ENCODE measurements at regions not wholly inside any gene's neighbourhood (a gene's known extent, or its start where the extent isn't known, plus 50 kb on each side); places are given as distances from the start of the nearest gene placed in this dataset.

DNA sequence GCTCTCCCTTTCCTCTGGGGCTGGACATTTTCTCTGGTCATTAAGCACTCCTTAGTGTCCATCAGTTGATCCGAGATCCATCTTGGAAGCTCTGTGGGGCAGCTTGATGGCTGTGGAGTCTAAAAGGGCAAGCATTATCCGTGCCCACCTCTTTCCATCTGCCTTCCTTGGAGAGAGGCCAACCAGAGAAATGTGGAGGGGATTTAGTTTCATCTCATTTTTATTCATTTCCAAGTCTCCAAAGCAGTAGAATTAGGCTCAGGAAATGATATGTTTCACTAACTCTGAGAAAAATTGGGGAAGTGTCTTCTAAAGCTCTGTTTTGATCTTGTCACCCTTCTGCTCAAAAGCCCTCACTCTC is 95.9 kb upstream of the KLHL25 start:
- Mint-ChIP-seq H3K27me3 (ENCODE audit: low read depth, unreplicated experiment) (peaks cover 23% of the 10 kb centered on the region), H3K9me3 (ENCODE audit: unreplicated experiment) (peaks cover under 1% of the 10 kb centered on the region), H3K4me3 (ENCODE audit: unreplicated experiment) (no peak overlapping the region), H3K27ac (ENCODE audit: unreplicated experiment) (no peak overlapping the region), H3K4me1 (ENCODE audit: low read depth, unreplicated experiment) (no peaks in the 10 kb centered on the region), H3K36me3 (ENCODE audit: low read depth, unreplicated experiment) (no peaks in the 10 kb centered on the region)
- no peak overlapping the region for H3K9ac ChIP-seq (ENCODE audit: low read length)
- H3K4me2 ChIP-seq (ENCODE audit: low read length), result no peak overlapping the region
- no peak overlapping the region for H3K27ac ChIP-seq (ENCODE audit: low read depth, low read length)
- TF ChIP-seq EZH2 (IDR thresholded peaks at IDR 0.05; ENCODE audit: insufficient read depth, low read length), result no peak
- TF ChIP-seq, protein P1, sequence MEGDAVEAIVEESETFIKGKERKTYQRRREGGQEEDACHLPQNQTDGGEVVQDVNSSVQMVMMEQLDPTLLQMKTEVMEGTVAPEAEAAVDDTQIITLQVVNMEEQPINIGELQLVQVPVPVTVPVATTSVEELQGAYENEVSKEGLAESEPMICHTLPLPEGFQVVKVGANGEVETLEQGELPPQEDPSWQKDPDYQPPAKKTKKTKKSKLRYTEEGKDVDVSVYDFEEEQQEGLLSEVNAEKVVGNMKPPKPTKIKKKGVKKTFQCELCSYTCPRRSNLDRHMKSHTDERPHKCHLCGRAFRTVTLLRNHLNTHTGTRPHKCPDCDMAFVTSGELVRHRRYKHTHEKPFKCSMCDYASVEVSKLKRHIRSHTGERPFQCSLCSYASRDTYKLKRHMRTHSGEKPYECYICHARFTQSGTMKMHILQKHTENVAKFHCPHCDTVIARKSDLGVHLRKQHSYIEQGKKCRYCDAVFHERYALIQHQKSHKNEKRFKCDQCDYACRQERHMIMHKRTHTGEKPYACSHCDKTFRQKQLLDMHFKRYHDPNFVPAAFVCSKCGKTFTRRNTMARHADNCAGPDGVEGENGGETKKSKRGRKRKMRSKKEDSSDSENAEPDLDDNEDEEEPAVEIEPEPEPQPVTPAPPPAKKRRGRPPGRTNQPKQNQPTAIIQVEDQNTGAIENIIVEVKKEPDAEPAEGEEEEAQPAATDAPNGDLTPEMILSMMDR (IDR thresholded peaks at IDR 0.05; ENCODE audit: insufficient read depth, low read depth, low read length), result no peak
- no peaks in the 10 kb centered on the region for H4K20me1 ChIP-seq (ENCODE audit: insufficient read depth, low read length)
- H3K4me1 ChIP-seq (ENCODE audit: insufficient read depth, low read length), result no peaks in the 10 kb centered on the region
- peaks cover 4% of the 10 kb centered on the region for H3K27me3 ChIP-seq (ENCODE audit: insufficient read depth, low read length)
- H3K36me3 ChIP-seq (ENCODE audit: insufficient read depth, low read length), result no peaks in the 10 kb centered on the region
- H3K9me3 ChIP-seq (ENCODE audit: insufficient read depth, low read depth, low read length), result no peaks in the 10 kb centered on the region
- no peak overlapping the region for H2AFZ ChIP-seq (ENCODE audit: low read depth, low read length)
- FAIRE-seq (no peak), DNase-seq (ENCODE audit: low read depth) (no peak)
- H3K79me2 ChIP-seq (ENCODE audit: insufficient read depth, low read length), result no peaks in the 10 kb centered on the region
- H3K4me3 ChIP-seq (ENCODE audit: insufficient read depth, low read depth, low read length), result no peak overlapping the region

- Histone ChIP-seq H3K9ac (ENCODE audit: low read length) (no peak overlapping the region), H3K4me1 (ENCODE audit: insufficient read depth, low read length) (no peaks in the 10 kb centered on the region), H3K27me3 (ENCODE audit: insufficient read depth, low read length) (peaks cover 4% of the 10 kb centered on the region), H4K20me1 (ENCODE audit: insufficient read depth, low read length) (no peaks in the 10 kb centered on the region), H3K9me3 (ENCODE audit: insufficient read depth, low read depth, low read length) (no peaks in the 10 kb centered on the region), H2AFZ (ENCODE audit: low read depth, low read length) (no peak overlapping the region), H3K4me3 (ENCODE audit: insufficient read depth, low read depth, low read length) (no peak overlapping the region), H3K27ac (ENCODE audit: low read depth, low read length) (no peak overlapping the region), H3K79me2 (ENCODE audit: insufficient read depth, low read length) (no peaks in the 10 kb centered on the region), H3K4me2 (ENCODE audit: low read length) (no peak overlapping the region), H3K36me3 (ENCODE audit: insufficient read depth, low read length) (no peaks in the 10 kb centered on the region)
- no peak for FAIRE-seq
- Mint-ChIP-seq H3K4me1 (ENCODE audit: low read depth, unreplicated experiment) (no peaks in the 10 kb centered on the region), H3K9me3 (ENCODE audit: unreplicated experiment) (peaks cover 1% of the 10 kb centered on the region), H3K27me3 (ENCODE audit: low read depth, unreplicated experiment) (peaks cover 26% of the 10 kb centered on the region), H3K27ac (ENCODE audit: unreplicated experiment) (no peak overlapping the region), H3K36me3 (ENCODE audit: low read depth, unreplicated experiment) (no peaks in the 10 kb centered on the region), H3K4me3 (ENCODE audit: unreplicated experiment) (no peak overlapping the region)
- DNase-seq (ENCODE audit: low read depth), result no peak
- no peak for TF ChIP-seq EZH2 (IDR thresholded peaks at IDR 0.05; ENCODE audit: insufficient read depth, low read length)
- TF ChIP-seq, protein P1 (IDR thresholded peaks at IDR 0.05; ENCODE audit: insufficient read depth, low read depth, low read length), result no peak
These were observed 96.7 kb upstream of the KLHL25 start for GRCh38 chr15:85891470-85891869.

- H3K27me3 ChIP-seq (ENCODE audit: insufficient read depth, low read length), result peaks cover 4% of the 10 kb centered on the region
- H3K27ac ChIP-seq (ENCODE audit: low read depth, low read length), result no peak overlapping the region
- DNase-seq (ENCODE audit: low read depth) (no peak), FAIRE-seq (no peak)
- Mint-ChIP-seq H3K27me3 (ENCODE audit: low read depth, unreplicated experiment) (peaks cover 34% of the 10 kb centered on the region), H3K9me3 (ENCODE audit: unreplicated experiment) (peaks cover 3% of the 10 kb centered on the region), H3K4me1 (ENCODE audit: low read depth, unreplicated experiment) (no peaks in the 10 kb centered on the region), H3K36me3 (ENCODE audit: low read depth, unreplicated experiment) (no peaks in the 10 kb centered on the region), H3K4me3 (ENCODE audit: unreplicated experiment) (no peak overlapping the region), H3K27ac (ENCODE audit: unreplicated experiment) (no peak overlapping the region)
- TF ChIP-seq, protein P1 (IDR thresholded peaks at IDR 0.05; ENCODE audit: insufficient read depth, low read depth, low read length), result no peak
- TF ChIP-seq EZH2 (IDR thresholded peaks at IDR 0.05; ENCODE audit: insufficient read depth, low read length), result no peak
- no peak overlapping the region for H3K4me3 ChIP-seq (ENCODE audit: insufficient read depth, low read depth, low read length)
- H3K9me3 ChIP-seq (ENCODE audit: insufficient read depth, low read depth, low read length), result no peaks in the 10 kb centered on the region
- no peaks in the 10 kb centered on the region for H4K20me1 ChIP-seq (ENCODE audit: insufficient read depth, low read length)
- no peaks in the 10 kb centered on the region for H3K79me2 ChIP-seq (ENCODE audit: insufficient read depth, low read length)
- H3K9ac ChIP-seq (ENCODE audit: low read length), result no peak overlapping the region
- no peaks in the 10 kb centered on the region for H3K4me1 ChIP-seq (ENCODE audit: insufficient read depth, low read length)
- H2AFZ ChIP-seq (ENCODE audit: low read depth, low read length), result no peak overlapping the region
- no peak overlapping the region for H3K4me2 ChIP-seq (ENCODE audit: low read length)
- H3K36me3 ChIP-seq (ENCODE audit: insufficient read depth, low read length), result no peaks in the 10 kb centered on the region
These were observed 97.5 kb upstream of the KLHL25 start for GRCh38 chr15:85892232-85892631.

Measured in astrocyte (in vitro differentiated cells and primary cell).